ENCODE measurements at regions not wholly inside any gene's neighbourhood (a gene's known extent, or its start where the extent isn't known, plus 50 kb on each side); places are given as distances from the start of the nearest gene placed in this dataset.

- TF ChIP-seq UBTF (CRISPR knock-in tag; IDR thresholded peaks at IDR 0.05) (peak; percentile 91), MAFF (IDR thresholded peaks at IDR 0.05; ENCODE audit: low read depth, low read length) (no peak), PHF20 (CRISPR knock-in tag; IDR thresholded peaks at IDR 0.05) (no peak), KLF9 (CRISPR knock-in tag; IDR thresholded peaks at IDR 0.05; ENCODE audit: low read depth) (no peak), MEIS2 (CRISPR knock-in tag; IDR thresholded peaks at IDR 0.05) (no peak), AGO1 (IDR thresholded peaks at IDR 0.05; ENCODE audit: low read depth, low read length, poor library complexity, severe bottlenecking) (no peak), HCFC1 (IDR thresholded peaks at IDR 0.05; ENCODE audit: low read depth, low read length) (no peak), KDM5A (IDR thresholded peaks at IDR 0.05; ENCODE audit: borderline replicate concordance, low read length) (no peak), ZNF766 (CRISPR knock-in tag; IDR thresholded peaks at IDR 0.05; ENCODE audit: borderline replicate concordance) (no peak), SIN3A (IDR thresholded peaks at IDR 0.05; ENCODE audit: borderline replicate concordance, low read depth, low read length) (no peak), ZFP90 (CRISPR knock-in tag; IDR thresholded peaks at IDR 0.05; ENCODE audit: borderline replicate concordance) (peak; percentile 65; the same call in 1 of the 2 replicates), ZNF275 (CRISPR knock-in tag; IDR thresholded peaks at IDR 0.05; ENCODE audit: borderline replicate concordance) (no peak), ATM (IDR thresholded peaks at IDR 0.05; ENCODE audit: borderline replicate concordance) (no peak), ASH2L (IDR thresholded peaks at IDR 0.05; ENCODE audit: insufficient read length, low read depth, low read length) (no peak), TMF1 (CRISPR knock-in tag; IDR thresholded peaks at IDR 0.05; ENCODE audit: low read depth) (no peak), TRAFD1 (CRISPR knock-in tag; IDR thresholded peaks at IDR 0.05; ENCODE audit: borderline replicate concordance) (no peak), ZBTB2 (CRISPR knock-in tag; IDR thresholded peaks at IDR 0.05; ENCODE audit: low read depth) (no peak), ZFP62 (CRISPR knock-in tag; IDR thresholded peaks at IDR 0.05) (no peak), ZBTB4 (CRISPR knock-in tag; IDR thresholded peaks at IDR 0.05; ENCODE audit: borderline replicate concordance) (0 out of 2 replicates have a peak, but pooled peaks have one; percentile 38)
Measured at GRCh38 chr1:182249201-182249676, 142.4 kb downstream of the GLUL start (continued).
